OCI-LY7 (cell line): ENCODE measurements at regions not wholly inside any gene's neighbourhood (a gene's known extent, or its start where the extent isn't known, plus 50 kb on each side); places are given as distances from the start of the nearest gene placed in this dataset.
"Not testable (repeated sequence)": the region's sequence is repeated elsewhere in the genome, so short reads cannot be mapped to it uniquely, and the experiment has no call there.

Source experiments
- EZH2phosphoT487 ChIP-seq: fragments of 200-600 bp; sonication (generic); IDR thresholded peaks from 2 replicates; pipeline ENCODE4 v1.6.1; 2018; ENCODE audit warnings: low read depth, borderline replicate concordance, mild to moderate bottlenecking, mixed run types, antibody characterized with exemption, low read length, moderate library complexity, mixed read lengths
- TF ChIP-seq, protein P1 (sequence below): fragments of 200-600 bp; sonication (generic); conservative IDR thresholded peaks from 2 replicates; pipeline ENCODE4 v1.5.1; 2014; ENCODE audit warnings: mild to moderate bottlenecking, antibody characterized with exemption, low read length, moderate library complexity, mixed read lengths

DNA sequence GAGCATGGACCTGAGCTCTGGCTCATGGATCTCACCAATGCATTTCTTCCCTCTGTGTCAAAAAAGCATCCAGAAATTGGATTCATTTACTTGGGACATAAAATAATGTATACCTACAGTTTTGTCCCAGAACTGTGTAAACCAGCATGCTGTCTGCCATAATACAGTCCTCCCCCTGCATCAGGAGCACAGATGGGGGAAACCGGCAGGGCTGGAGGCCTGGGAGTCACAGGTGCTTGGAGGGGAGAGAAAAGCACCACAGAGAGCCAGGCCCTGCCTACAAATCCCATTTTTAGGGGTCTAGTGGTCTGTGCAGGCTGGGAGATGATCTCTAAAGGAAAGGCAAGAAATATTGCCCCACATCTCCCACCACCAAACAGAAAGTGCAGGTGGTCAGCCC is 91.8 kb downstream of the POTEH start:
- TF ChIP-seq, protein P1, sequence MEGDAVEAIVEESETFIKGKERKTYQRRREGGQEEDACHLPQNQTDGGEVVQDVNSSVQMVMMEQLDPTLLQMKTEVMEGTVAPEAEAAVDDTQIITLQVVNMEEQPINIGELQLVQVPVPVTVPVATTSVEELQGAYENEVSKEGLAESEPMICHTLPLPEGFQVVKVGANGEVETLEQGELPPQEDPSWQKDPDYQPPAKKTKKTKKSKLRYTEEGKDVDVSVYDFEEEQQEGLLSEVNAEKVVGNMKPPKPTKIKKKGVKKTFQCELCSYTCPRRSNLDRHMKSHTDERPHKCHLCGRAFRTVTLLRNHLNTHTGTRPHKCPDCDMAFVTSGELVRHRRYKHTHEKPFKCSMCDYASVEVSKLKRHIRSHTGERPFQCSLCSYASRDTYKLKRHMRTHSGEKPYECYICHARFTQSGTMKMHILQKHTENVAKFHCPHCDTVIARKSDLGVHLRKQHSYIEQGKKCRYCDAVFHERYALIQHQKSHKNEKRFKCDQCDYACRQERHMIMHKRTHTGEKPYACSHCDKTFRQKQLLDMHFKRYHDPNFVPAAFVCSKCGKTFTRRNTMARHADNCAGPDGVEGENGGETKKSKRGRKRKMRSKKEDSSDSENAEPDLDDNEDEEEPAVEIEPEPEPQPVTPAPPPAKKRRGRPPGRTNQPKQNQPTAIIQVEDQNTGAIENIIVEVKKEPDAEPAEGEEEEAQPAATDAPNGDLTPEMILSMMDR = not testable (repeated sequence)
- TF ChIP-seq EZH2phosphoT487 = not testable (repeated sequence)
